GM06990 (cell line): ENCODE measurements at regions not wholly inside any gene's neighbourhood (a gene's known extent, or its start where the extent isn't known, plus 50 kb on each side); places are given as distances from the start of the nearest gene placed in this dataset.

Experiments
- DNase-seq: peaks from one replicate; pipeline ENCODE4 v3.0.0-alpha.2; 2011; ENCODE audit not compliant: insufficient read length; ENCODE audit errors: extremely low read depth
- H3K27me3 ChIP-seq: replicated peaks from 2 replicates; pipeline ENCODE4 v1.6.0; 2011; ENCODE audit warnings: low read length; ENCODE audit not compliant: control insufficient read depth, insufficient read depth
- H3K36me3 ChIP-seq: 2 replicates; pipeline ENCODE4 v1.5.1; 2011; ENCODE audit warnings: low read length; ENCODE audit not compliant: control insufficient read depth, insufficient read depth
- H3K4me3 ChIP-seq: replicated peaks from 2 replicates; pipeline ENCODE4 v1.5.1; 2011; ENCODE audit warnings: low read depth, mild to moderate bottlenecking, control low read depth, low read length
- CTCF ChIP-seq: IDR thresholded peaks from 2 replicates; pipeline ENCODE4 v1.5.1; 2011; ENCODE audit warnings: low read length, control low read depth, mild to moderate bottlenecking, inconsistent platforms; ENCODE audit not compliant: insufficient read depth, poor library complexity, severe bottlenecking

- Histone ChIP-seq H3K27me3 (no peaks in the 10 kb centered on the region), H3K36me3 (no peaks in the 10 kb centered on the region), H3K4me3 (no peak overlapping the region)
- DNase-seq, result no peak
- TF ChIP-seq CTCF, result no peak
Measured at GRCh38 chr2:234753701-234754100, 198.1 kb upstream of the SH3BP4 start.

GRCh38 chr2:234752966-234753365 is 198.9 kb upstream of the SH3BP4 start:
- no peak for DNase-seq
- H3K4me3 ChIP-seq, result no peak overlapping the region

GRCh38 chr2:234751275-234751973 is 200.4 kb upstream of the SH3BP4 start:
- no peak overlapping the region for H3K4me3 ChIP-seq
- TF ChIP-seq CTCF, result no peak
- DNase-seq, result no peak
- H3K27me3 ChIP-seq, result no peaks in the 10 kb centered on the region
- H3K36me3 ChIP-seq, result no peaks in the 10 kb centered on the region

More at GRCh38 chr2:234752966-234753365, 198.9 kb upstream of the SH3BP4 start:
- Histone ChIP-seq H3K27me3 (no peaks in the 10 kb centered on the region), H3K36me3 (no peaks in the 10 kb centered on the region)
- no peak for TF ChIP-seq CTCF

- DNase-seq, result no peak
- H3K4me3 ChIP-seq, result no peak overlapping the region
- no peaks in the 10 kb centered on the region for H3K27me3 ChIP-seq
- H3K36me3 ChIP-seq, result no peaks in the 10 kb centered on the region
- TF ChIP-seq CTCF, result no peak
Measured at GRCh38 chr2:234747833-234748559, 203.8 kb upstream of the SH3BP4 start.

- no peak for TF ChIP-seq CTCF
- Histone ChIP-seq H3K36me3 (no peaks in the 10 kb centered on the region), H3K27me3 (no peaks in the 10 kb centered on the region), H3K4me3 (no peak overlapping the region)
- DNase-seq, result no peak
Measured at GRCh38 chr2:234747032-234747431, 204.8 kb upstream of the SH3BP4 start.

- Histone ChIP-seq H3K36me3 (no peaks in the 10 kb centered on the region), H3K27me3 (no peaks in the 10 kb centered on the region), H3K4me3 (no peak overlapping the region)
- DNase-seq, result no peak
- no peak for TF ChIP-seq CTCF
Measured at GRCh38 chr2:234745347-234745746, 206.5 kb upstream of the SH3BP4 start.
